ENCODE measurements at regions not wholly inside any gene's neighbourhood (a gene's known extent, or its start where the extent isn't known, plus 50 kb on each side); places are given as distances from the start of the nearest gene placed in this dataset.

DNA sequence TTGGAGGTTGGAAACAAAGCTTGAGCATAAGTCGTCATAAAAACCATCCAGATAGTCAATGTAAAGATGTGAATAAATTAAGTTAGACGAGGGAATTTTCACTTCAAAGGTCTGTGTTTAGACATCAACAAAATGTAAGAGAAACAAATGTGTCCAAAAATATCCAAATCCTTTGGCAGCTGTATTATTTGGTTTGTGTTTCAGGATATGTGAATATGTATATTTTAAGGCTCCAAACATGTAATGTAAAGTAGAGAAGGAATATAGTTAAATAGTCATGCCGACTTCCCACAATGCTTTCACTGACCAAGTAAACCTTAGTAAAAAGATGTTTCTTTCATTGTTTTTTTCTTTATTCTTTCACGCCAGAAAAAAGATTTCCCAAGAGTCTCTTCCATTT lies 604.9 kb upstream of the NRP1 start:
- no peak for ATAC-seq (ENCODE audit: low FRiP score)
- intact Hi-C loops (cut with DNase I): no loop called here
- 73 to 83% methylated on average over 4 of the region's 4 CpGs for WGBS, 2 donors

DNA sequence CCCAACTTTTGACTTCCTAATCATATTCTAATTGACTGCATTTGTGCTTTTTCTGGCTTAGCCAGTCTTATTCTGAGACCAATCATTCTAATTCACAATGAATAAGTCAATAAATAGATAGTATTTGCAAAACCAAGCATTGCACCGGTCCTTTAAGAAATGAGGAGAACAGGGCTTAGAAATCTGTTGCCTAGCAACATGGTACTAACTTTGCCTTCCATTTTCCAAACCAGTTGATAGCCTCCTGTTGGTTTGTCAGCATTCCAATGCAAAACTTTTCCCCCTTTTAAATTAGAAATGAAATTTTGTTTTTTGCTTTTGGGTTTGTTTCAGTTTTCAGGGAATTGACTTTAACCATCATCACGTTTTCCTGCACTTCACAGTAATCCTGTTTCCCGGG lies 603.5 kb upstream of the NRP1 start:
- WGBS, 2 donors: 81 to 89% methylated on average over 3 of the region's 3 CpGs
- no peaks in the 10 kb centered on the region for H3K36me3 ChIP-seq (ENCODE audit: control insufficient read depth in 1 of 2, insufficient read depth in 2 of 2, low read length in 1 of 2)
- intact Hi-C loops (cut with DNase I): no loop called here
- H3K4me3 ChIP-seq (ENCODE audit: low read length in 2 of 2): no peak overlapping the region
- H3K4me1 ChIP-seq (ENCODE audit: control insufficient read depth in 1 of 2, insufficient read depth in 2 of 2, low read length in 2 of 2): peaks cover 0 to 4% of the 10 kb centered on the region in 2 donors
- no peaks in the 10 kb centered on the region for H3K9me3 ChIP-seq (ENCODE audit: control insufficient read depth, low read length)
- ATAC-seq (ENCODE audit: low FRiP score): no peak
- H3K27me3 ChIP-seq (ENCODE audit: control insufficient read depth in 1 of 2, insufficient read depth in 2 of 2, low read length in 1 of 2): no peaks in the 10 kb centered on the region
- H3K27ac ChIP-seq (ENCODE audit: low read depth in 1 of 2, low read length in 2 of 2): no peak overlapping the region
- no peak for DNase-seq

More for the DNA sequence above, 604.9 kb upstream of the NRP1 start:
- H3K27me3 ChIP-seq (ENCODE audit: control insufficient read depth in 1 of 2, insufficient read depth in 2 of 2, low read length in 1 of 2): no peaks in the 10 kb centered on the region
- no peak for DNase-seq
- H3K4me3 ChIP-seq (ENCODE audit: low read length in 2 of 2): no peak overlapping the region
- H3K4me1 ChIP-seq (ENCODE audit: control insufficient read depth in 1 of 2, insufficient read depth in 2 of 2, low read length in 2 of 2): peaks cover 0 to 4% of the 10 kb centered on the region in 2 donors
- no peaks in the 10 kb centered on the region for H3K9me3 ChIP-seq (ENCODE audit: control insufficient read depth, low read length)
- no peak overlapping the region for H3K27ac ChIP-seq (ENCODE audit: low read depth in 1 of 2, low read length in 2 of 2)
- no peaks in the 10 kb centered on the region for H3K36me3 ChIP-seq (ENCODE audit: control insufficient read depth in 1 of 2, insufficient read depth in 2 of 2, low read length in 1 of 2)

DNA sequence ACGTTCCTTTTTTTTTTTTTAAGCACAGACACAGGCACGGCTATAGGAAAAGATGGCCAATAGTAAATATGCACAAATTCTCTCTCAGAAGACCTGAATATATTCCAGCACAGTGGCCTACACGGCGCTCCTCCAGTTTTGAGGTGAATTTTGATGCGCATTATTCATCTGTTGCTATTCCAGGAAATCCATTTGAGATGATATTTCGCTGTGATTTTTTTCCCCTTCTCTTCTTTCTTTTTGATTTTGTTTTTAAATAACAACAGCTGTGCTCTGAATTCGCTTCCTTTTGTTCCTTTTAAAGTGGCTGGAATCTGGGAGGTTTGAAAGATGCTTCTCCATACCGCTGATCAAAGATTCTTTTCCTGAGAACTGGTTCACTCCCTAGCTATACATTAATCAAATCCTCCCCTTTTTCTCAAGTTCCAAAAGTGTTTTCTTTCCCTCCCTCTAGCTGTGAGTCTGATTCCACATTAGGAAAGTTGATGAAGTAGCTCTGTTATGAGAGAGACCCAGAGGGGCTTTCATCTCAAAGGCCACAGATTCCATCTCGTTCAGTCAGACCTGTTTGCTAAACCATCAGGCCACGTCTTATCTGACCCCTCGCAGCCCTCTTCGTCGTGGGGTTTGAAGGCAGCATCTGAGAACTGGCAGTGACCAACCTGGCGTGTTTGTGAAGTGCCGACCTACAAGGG lies 602.7 kb upstream of the NRP1 start:
- H3K27ac ChIP-seq (ENCODE audit: low read depth in 1 of 2, low read length in 2 of 2): no peak overlapping the region
- no peak overlapping the region for H3K4me3 ChIP-seq (ENCODE audit: low read length in 2 of 2)
- ATAC-seq (ENCODE audit: low FRiP score): no peak
- WGBS, 2 donors: 88 to 89% methylated on average over 15 of the region's 15 CpGs
- H3K27me3 ChIP-seq (ENCODE audit: control insufficient read depth in 1 of 2, insufficient read depth in 2 of 2, low read length in 1 of 2): no peaks in the 10 kb centered on the region
- DNase-seq: no peak
- H3K9me3 ChIP-seq (ENCODE audit: control insufficient read depth, low read length): no peaks in the 10 kb centered on the region
- intact Hi-C loops (cut with DNase I): no loop called here
- H3K36me3 ChIP-seq (ENCODE audit: control insufficient read depth in 1 of 2, insufficient read depth in 2 of 2, low read length in 1 of 2): no peaks in the 10 kb centered on the region
- H3K4me1 ChIP-seq (ENCODE audit: control insufficient read depth in 1 of 2, insufficient read depth in 2 of 2, low read length in 2 of 2): peaks cover 0 to 4% of the 10 kb centered on the region in 2 donors

DNA sequence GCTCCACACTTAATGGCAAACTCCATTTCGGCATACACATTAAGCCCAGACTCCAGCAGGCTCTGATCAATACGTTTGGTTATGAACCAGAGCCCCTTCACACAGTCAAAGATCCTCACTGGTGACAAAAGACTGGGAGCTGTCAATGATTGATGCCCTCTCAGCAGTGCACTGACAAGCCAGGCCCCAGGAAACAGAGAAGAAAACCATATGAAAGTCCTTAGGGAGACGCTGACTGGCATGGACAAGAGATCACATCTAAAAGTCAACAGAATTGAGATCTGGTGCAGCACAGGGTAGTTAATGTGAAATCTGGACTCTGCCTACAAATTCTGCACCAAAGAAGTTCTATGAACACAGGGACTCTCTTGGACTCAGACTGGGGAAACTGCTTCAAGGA lies 600.9 kb upstream of the NRP1 start:
- Histone ChIP-seq H3K27me3 (ENCODE audit: control insufficient read depth in 1 of 2, insufficient read depth in 2 of 2, low read length in 1 of 2) (no peaks in the 10 kb centered on the region), H3K4me3 (ENCODE audit: low read length in 2 of 2) (no peak overlapping the region), H3K4me1 (ENCODE audit: control insufficient read depth in 1 of 2, insufficient read depth in 2 of 2, low read length in 2 of 2) (no peaks in the 10 kb centered on the region), H3K36me3 (ENCODE audit: control insufficient read depth in 1 of 2, insufficient read depth in 2 of 2, low read length in 1 of 2) (no peaks in the 10 kb centered on the region), H3K27ac (ENCODE audit: low read depth in 1 of 2, low read length in 2 of 2) (no peak overlapping the region), H3K9me3 (ENCODE audit: control insufficient read depth, low read length) (no peaks in the 10 kb centered on the region)
- intact Hi-C loops (cut with DNase I): no loop called here
- DNase-seq: no peak
- no peak for ATAC-seq (ENCODE audit: low FRiP score)
- 80 to 90% methylated on average over 3 of the region's 3 CpGs for WGBS, 2 donors

DNA sequence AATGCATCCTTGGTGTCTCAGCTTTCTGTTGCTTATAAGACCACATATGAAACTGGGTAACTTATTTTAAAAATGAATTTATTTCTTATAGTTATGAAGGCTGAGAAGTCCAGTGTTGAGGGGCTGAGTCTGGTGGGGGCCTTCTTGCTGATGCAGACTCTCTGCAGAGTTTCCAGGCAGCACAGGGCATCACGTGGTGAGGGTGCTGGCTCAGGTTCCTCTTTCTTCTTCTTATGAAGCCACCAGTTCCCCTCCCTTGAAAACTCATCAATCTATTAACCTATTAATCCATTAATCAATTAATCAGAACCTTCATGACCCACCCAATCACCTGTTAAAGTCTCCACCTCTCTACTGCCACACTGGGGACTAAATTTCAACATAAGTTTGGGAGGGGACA lies 595.6 kb upstream of the NRP1 start:
- Histone ChIP-seq H3K27ac (ENCODE audit: low read depth in 1 of 2, low read length in 2 of 2) (no peak overlapping the region), H3K4me1 (ENCODE audit: control insufficient read depth in 1 of 2, insufficient read depth in 2 of 2, low read length in 2 of 2) (no peaks in the 10 kb centered on the region), H3K9me3 (ENCODE audit: control insufficient read depth, low read length) (no peaks in the 10 kb centered on the region), H3K4me3 (ENCODE audit: low read length in 2 of 2) (no peak overlapping the region), H3K36me3 (ENCODE audit: control insufficient read depth in 1 of 2, insufficient read depth in 2 of 2, low read length in 1 of 2) (no peaks in the 10 kb centered on the region), H3K27me3 (ENCODE audit: control insufficient read depth in 1 of 2, insufficient read depth in 2 of 2, low read length in 1 of 2) (no peaks in the 10 kb centered on the region)
- 77 to 81% methylated on average over 1 of the region's 1 CpG for WGBS, 2 donors
- DNase-seq (peak in 1 of 2 donors; percentile 53), ATAC-seq (ENCODE audit: low FRiP score) (no peak)
- intact Hi-C loops (cut with DNase I): no loop called here

DNA sequence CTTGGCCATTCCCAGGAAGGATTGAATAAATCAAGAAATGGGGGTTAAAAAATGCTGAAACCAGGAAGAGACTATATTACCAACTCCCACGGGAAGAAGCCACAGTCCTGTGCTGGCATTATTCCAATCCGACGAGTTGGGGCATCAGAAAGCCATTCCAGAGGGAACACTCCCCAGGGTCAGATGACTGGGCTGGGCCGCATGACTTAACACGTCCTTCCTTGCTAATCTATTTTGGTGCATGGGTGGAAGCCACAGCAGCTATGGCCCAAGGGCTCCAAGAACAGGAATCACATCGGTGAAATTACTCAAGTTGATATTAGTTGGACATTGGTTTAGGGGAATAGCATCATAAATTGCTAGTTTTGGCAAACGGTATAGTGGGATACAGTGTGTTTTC lies 592.9 kb upstream of the NRP1 start:
- no peak overlapping the region for H3K27ac ChIP-seq (ENCODE audit: low read depth in 1 of 2, low read length in 2 of 2)
- no peak overlapping the region for H3K4me3 ChIP-seq (ENCODE audit: low read length in 2 of 2)
- intact Hi-C loops (cut with DNase I): no loop called here
- 69 to 74% methylated on average over 7 of the region's 7 CpGs for WGBS, 2 donors
- ATAC-seq (ENCODE audit: low FRiP score) (no peak), DNase-seq (no peak)
- H3K4me1 ChIP-seq (ENCODE audit: control insufficient read depth in 1 of 2, insufficient read depth in 2 of 2, low read length in 2 of 2): no peaks in the 10 kb centered on the region
- no peaks in the 10 kb centered on the region for H3K36me3 ChIP-seq (ENCODE audit: control insufficient read depth in 1 of 2, insufficient read depth in 2 of 2, low read length in 1 of 2)
- H3K27me3 ChIP-seq (ENCODE audit: control insufficient read depth in 1 of 2, insufficient read depth in 2 of 2, low read length in 1 of 2): no peaks in the 10 kb centered on the region
- no peaks in the 10 kb centered on the region for H3K9me3 ChIP-seq (ENCODE audit: control insufficient read depth, low read length)

DNA sequence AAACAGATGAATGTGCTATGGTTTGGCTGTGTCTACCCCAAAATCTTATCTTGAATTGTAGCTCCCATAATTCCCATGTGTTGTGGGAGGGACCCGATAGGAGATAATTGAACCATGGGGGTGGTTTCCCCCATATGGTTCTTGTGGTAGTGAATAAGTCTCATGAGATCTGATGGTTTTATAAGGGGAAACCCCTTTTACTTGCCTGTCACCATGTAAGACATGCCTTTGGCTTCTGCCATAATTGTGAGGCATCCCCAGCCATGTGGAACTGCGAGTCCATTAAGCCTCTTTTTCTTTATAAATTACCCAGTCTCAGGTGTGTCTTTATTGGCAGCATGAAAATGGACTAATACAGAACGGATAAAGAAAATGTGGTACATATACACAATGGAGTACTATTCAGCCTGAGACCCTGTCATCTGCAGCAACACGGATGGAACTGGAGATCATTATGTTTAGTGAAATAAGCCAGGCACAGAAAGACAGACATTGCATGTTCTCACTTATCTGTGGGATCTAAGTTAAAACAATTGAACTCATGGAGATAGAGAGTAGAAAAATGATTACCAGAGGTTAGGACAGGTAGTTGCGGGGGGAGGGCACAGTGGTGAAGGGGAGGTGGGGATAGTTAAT lies 587.6 kb upstream of the NRP1 start:
- Histone ChIP-seq H3K4me1 (ENCODE audit: control insufficient read depth in 1 of 2, insufficient read depth in 2 of 2, low read length in 2 of 2) (no peaks in the 10 kb centered on the region), H3K27ac (ENCODE audit: low read depth in 1 of 2, low read length in 2 of 2) (no peak overlapping the region), H3K4me3 (ENCODE audit: low read length in 2 of 2) (no peak overlapping the region), H3K27me3 (ENCODE audit: control insufficient read depth in 1 of 2, insufficient read depth in 2 of 2, low read length in 1 of 2) (no peaks in the 10 kb centered on the region), H3K9me3 (ENCODE audit: control insufficient read depth, low read length) (peaks cover 2% of the 10 kb centered on the region), H3K36me3 (ENCODE audit: control insufficient read depth in 1 of 2, insufficient read depth in 2 of 2, low read length in 1 of 2) (no peaks in the 10 kb centered on the region)
- ATAC-seq (ENCODE audit: low FRiP score) (no peak), DNase-seq (no peak)
- intact Hi-C loops (cut with DNase I): no loop called here
- WGBS, 2 donors: 76 to 92% methylated on average over 5 of the region's 5 CpGs

DNA sequence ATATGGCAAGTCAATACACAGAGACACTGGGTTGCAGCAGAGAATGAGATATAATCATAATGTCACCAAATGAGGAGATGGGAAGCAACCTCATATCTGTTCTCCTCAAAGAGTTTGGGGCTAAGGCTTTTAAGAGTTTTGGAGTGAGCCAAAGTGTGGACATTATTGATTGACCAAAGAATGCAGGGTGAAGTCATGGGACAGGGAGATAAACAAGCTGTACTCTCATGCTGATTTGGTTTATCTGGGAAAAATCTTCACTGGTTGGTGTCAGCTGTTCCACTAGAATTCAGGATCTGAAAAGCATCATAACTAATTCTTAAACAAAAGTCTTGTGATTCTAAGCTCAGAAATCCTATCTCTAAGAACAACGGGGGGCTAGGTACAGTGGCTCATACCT lies 585.9 kb upstream of the NRP1 start:
- Histone ChIP-seq H3K27me3 (ENCODE audit: control insufficient read depth in 1 of 2, insufficient read depth in 2 of 2, low read length in 1 of 2) (no peaks in the 10 kb centered on the region), H3K27ac (ENCODE audit: low read depth in 1 of 2, low read length in 2 of 2) (no peak overlapping the region), H3K4me3 (ENCODE audit: low read length in 2 of 2) (no peak overlapping the region), H3K9me3 (ENCODE audit: control insufficient read depth, low read length) (peaks cover 2% of the 10 kb centered on the region), H3K4me1 (ENCODE audit: control insufficient read depth in 1 of 2, insufficient read depth in 2 of 2, low read length in 2 of 2) (no peaks in the 10 kb centered on the region), H3K36me3 (ENCODE audit: control insufficient read depth in 1 of 2, insufficient read depth in 2 of 2, low read length in 1 of 2) (no peaks in the 10 kb centered on the region)
- intact Hi-C loops (cut with DNase I): no loop called here
- WGBS, 2 donors: 85 to 93% methylated on average over 1 of the region's 1 CpG
- DNase-seq (no peak), ATAC-seq (ENCODE audit: low FRiP score) (no peak)

DNA sequence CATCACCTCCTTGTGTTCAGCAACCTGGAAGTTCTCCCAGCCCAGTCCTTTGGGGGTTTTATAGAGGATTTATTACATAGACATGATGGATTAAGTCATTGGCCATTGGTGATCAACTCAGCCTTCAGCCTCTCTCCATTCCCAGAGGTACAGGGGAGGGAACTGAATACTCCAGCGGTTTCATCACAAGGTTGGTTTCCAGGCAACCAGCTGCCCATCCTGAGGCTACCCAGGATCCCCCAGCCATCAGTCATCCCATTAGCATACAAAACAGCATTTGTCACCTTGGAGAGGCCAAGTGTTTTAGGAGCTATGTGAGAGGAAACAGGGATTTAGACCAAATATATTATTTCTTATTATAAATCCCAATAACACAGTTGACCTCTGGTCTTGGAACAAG lies 584.8 kb upstream of the NRP1 start:
- Histone ChIP-seq H3K4me1 (ENCODE audit: control insufficient read depth in 1 of 2, insufficient read depth in 2 of 2, low read length in 2 of 2) (no peaks in the 10 kb centered on the region), H3K9me3 (ENCODE audit: control insufficient read depth, low read length) (peaks cover 2% of the 10 kb centered on the region), H3K36me3 (ENCODE audit: control insufficient read depth in 1 of 2, insufficient read depth in 2 of 2, low read length in 1 of 2) (no peaks in the 10 kb centered on the region), H3K27ac (ENCODE audit: low read depth in 1 of 2, low read length in 2 of 2) (no peak overlapping the region), H3K4me3 (ENCODE audit: low read length in 2 of 2) (no peak overlapping the region), H3K27me3 (ENCODE audit: control insufficient read depth in 1 of 2, insufficient read depth in 2 of 2, low read length in 1 of 2) (no peaks in the 10 kb centered on the region)
- DNase-seq: no peak
- no peak for ATAC-seq (ENCODE audit: low FRiP score)
- 91 to 100% methylated on average over 1 of the region's 1 CpG for WGBS, 2 donors
- intact Hi-C loops (cut with DNase I): no loop called here

Measured in aorta (tissue), 5 donors.